Brain microvascular endothelial cell (primary cell): ENCODE measurements at regions not wholly inside any gene's neighbourhood (a gene's known extent, or its start where the extent isn't known, plus 50 kb on each side); places are given as distances from the start of the nearest gene placed in this dataset.

Source experiments
- DNase-seq: peaks from one replicate; pipeline ENCODE4 v3.0.0-alpha.2; 2020
- H3K27ac ChIP-seq: fragments of 250-450 bp; sonication (Bioruptor Pico); 2 replicates; pipeline ENCODE4 v1.5.1; 2020; ENCODE audit warnings: mild to moderate bottlenecking, moderate library complexity
- H3K27me3 ChIP-seq: fragments of 250-450 bp; sonication (Bioruptor Pico); replicated peaks from 2 replicates; pipeline ENCODE4 v1.5.1; 2020; ENCODE audit warnings: mild to moderate bottlenecking
- H3K36me3 ChIP-seq: fragments of 250-450 bp; sonication (Bioruptor Pico); replicated peaks from 2 replicates; pipeline ENCODE4 v1.5.1; 2020; ENCODE audit warnings: mild to moderate bottlenecking
- H3K4me3 ChIP-seq: 2 replicates; pipeline ENCODE4 v1.5.1; 2011; ENCODE audit warnings: low read depth, mild to moderate bottlenecking, control low read depth, low read length, moderate library complexity
- in situ Hi-C: cut with HindIII; loops from 2 replicates; pipeline ENCODE4 v1.10.0; 2017; ENCODE audit warnings: low sequenced_read_pairs, low pct_ligation_motif_present
- TF ChIP-seq, protein P1 (sequence below): IDR thresholded peaks from 2 replicates; pipeline ENCODE4 v1.5.1; 2011; ENCODE audit warnings: low read depth, mild to moderate bottlenecking, moderate library complexity, low read length, control low read depth, inconsistent platforms; ENCODE audit errors: missing control alignments

DNA sequence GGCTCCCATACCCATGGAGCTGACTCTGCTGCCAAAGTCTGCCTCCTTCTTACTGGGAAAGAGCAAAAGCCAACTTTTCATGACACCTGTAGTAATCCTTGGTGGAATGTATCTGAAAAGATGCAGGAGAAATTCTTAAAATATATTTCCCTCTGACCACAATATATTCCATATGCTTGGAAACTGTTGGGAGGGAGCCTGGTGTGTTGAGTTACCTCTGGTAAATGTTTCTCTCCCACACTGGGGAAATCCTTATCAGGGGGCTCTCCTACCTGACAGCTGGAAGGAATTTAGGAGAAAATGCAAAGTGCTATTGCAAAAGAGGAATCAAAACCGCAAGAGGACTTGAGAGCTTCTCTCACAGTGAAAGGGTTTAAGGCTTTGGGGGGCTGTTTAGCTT is 139.4 kb downstream of the TBX5 start:
- H3K36me3 ChIP-seq, result no peaks in the 10 kb centered on the region
- in situ Hi-C loops, result no loop called here
- no peak for DNase-seq
- H3K27ac ChIP-seq, result no peak overlapping the region
- no peaks in the 10 kb centered on the region for H3K27me3 ChIP-seq
- H3K4me3 ChIP-seq, result no peak overlapping the region
- TF ChIP-seq, protein P1, sequence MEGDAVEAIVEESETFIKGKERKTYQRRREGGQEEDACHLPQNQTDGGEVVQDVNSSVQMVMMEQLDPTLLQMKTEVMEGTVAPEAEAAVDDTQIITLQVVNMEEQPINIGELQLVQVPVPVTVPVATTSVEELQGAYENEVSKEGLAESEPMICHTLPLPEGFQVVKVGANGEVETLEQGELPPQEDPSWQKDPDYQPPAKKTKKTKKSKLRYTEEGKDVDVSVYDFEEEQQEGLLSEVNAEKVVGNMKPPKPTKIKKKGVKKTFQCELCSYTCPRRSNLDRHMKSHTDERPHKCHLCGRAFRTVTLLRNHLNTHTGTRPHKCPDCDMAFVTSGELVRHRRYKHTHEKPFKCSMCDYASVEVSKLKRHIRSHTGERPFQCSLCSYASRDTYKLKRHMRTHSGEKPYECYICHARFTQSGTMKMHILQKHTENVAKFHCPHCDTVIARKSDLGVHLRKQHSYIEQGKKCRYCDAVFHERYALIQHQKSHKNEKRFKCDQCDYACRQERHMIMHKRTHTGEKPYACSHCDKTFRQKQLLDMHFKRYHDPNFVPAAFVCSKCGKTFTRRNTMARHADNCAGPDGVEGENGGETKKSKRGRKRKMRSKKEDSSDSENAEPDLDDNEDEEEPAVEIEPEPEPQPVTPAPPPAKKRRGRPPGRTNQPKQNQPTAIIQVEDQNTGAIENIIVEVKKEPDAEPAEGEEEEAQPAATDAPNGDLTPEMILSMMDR, result no peak

DNA sequence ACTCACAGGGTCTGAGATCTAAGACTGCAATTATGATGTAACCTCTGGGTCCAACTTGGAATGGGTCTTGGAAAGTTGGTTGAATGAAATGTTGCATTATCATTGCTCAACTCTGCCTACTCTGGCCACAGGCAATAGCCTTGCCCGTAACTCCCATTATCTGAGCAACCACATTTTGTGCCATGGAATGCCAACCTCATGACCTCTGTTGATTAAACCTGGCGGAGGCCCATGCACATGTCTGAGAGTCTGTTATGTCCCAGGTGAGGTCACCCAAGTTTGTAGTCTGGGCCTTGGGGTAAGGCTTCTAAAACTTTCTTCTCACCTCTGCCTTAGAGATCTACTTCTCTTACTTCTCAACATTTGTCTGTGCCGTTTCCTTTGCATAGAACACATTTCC is 140.9 kb downstream of the TBX5 start:
- in situ Hi-C loops, result no loop called here
- TF ChIP-seq, protein P1, result no peak
- no peaks in the 10 kb centered on the region for H3K36me3 ChIP-seq

GRCh38 chr12:114263056-114263805 is 142.7 kb downstream of the TBX5 start:
- TF ChIP-seq, protein P1, result no peak
- Histone ChIP-seq H3K4me3 (no peak overlapping the region), H3K27ac (no peak overlapping the region), H3K36me3 (no peaks in the 10 kb centered on the region), H3K27me3 (no peaks in the 10 kb centered on the region)
- in situ Hi-C loops, result no loop called here
- DNase-seq, result no peak

More for the DNA sequence above, 140.9 kb downstream of the TBX5 start:
- Histone ChIP-seq H3K27ac (no peak overlapping the region), H3K4me3 (no peak overlapping the region), H3K27me3 (no peaks in the 10 kb centered on the region)
- DNase-seq, result no peak

DNA sequence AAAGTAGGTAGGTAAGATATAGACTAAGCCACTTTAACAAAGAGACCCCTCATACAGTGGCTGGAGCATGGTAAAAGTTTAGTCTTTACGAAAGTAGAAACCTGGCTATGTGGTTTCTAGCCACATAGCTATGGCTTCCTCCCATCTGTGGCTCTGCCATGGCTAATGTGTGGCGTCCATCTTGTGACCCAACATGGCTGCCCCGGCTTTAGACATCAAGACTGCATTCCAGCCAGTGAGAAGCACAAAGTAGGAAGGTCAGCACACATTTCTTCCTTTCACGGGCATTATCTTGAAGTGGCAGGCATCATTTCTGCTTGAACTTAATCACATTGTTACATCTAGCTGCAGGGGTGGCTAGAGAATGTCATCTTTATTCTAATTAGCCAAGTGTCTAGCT is 148.3 kb downstream of the TBX5 start:
- TF ChIP-seq, protein P1, result no peak
- Histone ChIP-seq H3K4me3 (no peak overlapping the region), H3K27me3 (no peaks in the 10 kb centered on the region), H3K36me3 (no peaks in the 10 kb centered on the region), H3K27ac (no peak overlapping the region)
- in situ Hi-C loops, result no loop called here
- DNase-seq, result no peak

DNA sequence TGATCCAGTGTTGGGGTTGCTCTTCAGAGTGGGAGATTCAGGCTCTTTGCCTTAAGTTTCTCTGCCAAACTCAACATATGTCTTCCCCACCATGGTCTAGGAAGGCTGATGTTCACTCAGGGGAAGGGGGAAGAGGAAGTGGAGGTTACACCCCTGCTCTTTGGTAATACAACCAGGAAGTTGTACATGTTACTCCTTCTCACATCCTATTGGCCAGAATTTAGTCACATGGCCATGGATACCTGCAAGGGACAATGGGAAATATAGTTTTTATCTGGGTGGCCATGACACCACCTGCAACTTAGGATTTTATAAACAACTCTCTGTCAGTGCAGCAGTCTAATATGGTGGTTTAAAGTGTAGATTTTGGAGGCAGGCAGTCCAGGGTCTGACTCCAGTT is 150.9 kb downstream of the TBX5 start:
- Histone ChIP-seq H3K36me3 (no peaks in the 10 kb centered on the region), H3K27me3 (no peaks in the 10 kb centered on the region), H3K4me3 (no peak overlapping the region), H3K27ac (no peak overlapping the region)
- in situ Hi-C loops, result no loop called here
- TF ChIP-seq, protein P1, result no peak
- DNase-seq, result no peak
